SK-N-SH treated with all-trans-retinoic acid at 6 μM for 48 hours (cell line): ENCODE measurements at regions not wholly inside any gene's neighbourhood (a gene's known extent, or its start where the extent isn't known, plus 50 kb on each side); places are given as distances from the start of the nearest gene placed in this dataset.

ENCODE experiments used
- ARNTL ChIP-seq: fragments of 450-650 bp; formaldehyde crosslinking; IDR thresholded peaks from 2 replicates; pipeline ENCODE4 v1.5.0; 2020; ENCODE audit warnings: low read depth, mild to moderate bottlenecking, moderate library complexity, borderline replicate concordance
- CREB5 ChIP-seq: fragments of 250-450 bp; sonication (Bioruptor Pico); IDR thresholded peaks from 2 replicates; pipeline ENCODE4 v1.5.1; 2020; ENCODE audit warnings: low read depth, mild to moderate bottlenecking, moderate library complexity
- OSR1 ChIP-seq: fragments of 250-450 bp; sonication (Bioruptor Pico); IDR thresholded peaks from 2 replicates; pipeline ENCODE4 v1.8.0; 2022; ENCODE audit warnings: moderate library complexity, mild to moderate bottlenecking, inconsistent platforms
- PATZ1 ChIP-seq: fragments of 250-450 bp; sonication (Bioruptor Pico); IDR thresholded peaks from 2 replicates; pipeline ENCODE4 v1.8.0; 2020; ENCODE audit warnings: mild to moderate bottlenecking, moderate library complexity, borderline replicate concordance
- POU6F1 ChIP-seq: fragments of 250-450 bp; sonication (Bioruptor Pico); IDR thresholded peaks from 2 replicates; pipeline ENCODE4 v1.8.0; 2021; ENCODE audit warnings: low read depth, mild to moderate bottlenecking, moderate library complexity, borderline replicate concordance
- RARB ChIP-seq: fragments of 250-450 bp; sonication (Bioruptor Pico); IDR thresholded peaks from 2 replicates; pipeline ENCODE4 v1.8.0; 2021; ENCODE audit warnings: mild to moderate bottlenecking, moderate library complexity
- TSHZ2 ChIP-seq: fragments of 250-450 bp; sonication (Bioruptor Pico); IDR thresholded peaks from 2 replicates; pipeline ENCODE4 v1.5.0; 2020; ENCODE audit warnings: mild to moderate bottlenecking, moderate library complexity
- ZFP30 ChIP-seq: fragments of 450-650 bp; formaldehyde crosslinking; IDR thresholded peaks from 2 replicates; pipeline ENCODE4 v1.5.0; 2022; ENCODE audit warnings: mild to moderate bottlenecking, moderate library complexity

GRCh38 chr3:14592390-14592789 is 52.2 kb upstream of the GRIP2 start:
- TF ChIP-seq PATZ1 (no peak), ZFP30 (no peak), TSHZ2 (CRISPR knock-in tag) (no peak), CREB5 (CRISPR knock-in tag) (no peak), POU6F1 (CRISPR knock-in tag) (no peak), ARNTL (CRISPR knock-in tag) (no peak), OSR1 (CRISPR knock-in tag) (no peak), RARB (CRISPR knock-in tag) (no peak)
